ENCODE measurements at regions not wholly inside any gene's neighbourhood (a gene's known extent, or its start where the extent isn't known, plus 50 kb on each side); places are given as distances from the start of the nearest gene placed in this dataset.

GRCh38 chr9:16133032-16133431 is 580.2 kb downstream of the CCDC171 start:
- no TSS peak for BruUV-seq (replicated peaks)
- DNase-seq (ENCODE audit: low read depth, low spot score) (no peak), ATAC-seq (no peak)
- intact Hi-C loops (cut with micrococcal nuclease): loop anchor here (1.0 to 5.0 kb wide), 3 partner anchors 86 to 296 kb away; no protein-coding TSS in a partner anchor
- Histone ChIP-seq H3K27ac (ENCODE audit: low read depth, low read length) (no peak overlapping the region), H3K4me3 (replicated peaks in 1 of 2; ENCODE audit: low read depth in 1 of 2, low read length in 2 of 2) (no peak overlapping the region), H3K9ac (ENCODE audit: low read length) (no peak overlapping the region), H3K9me2 (ENCODE audit: insufficient read depth) (no peaks in the 10 kb centered on the region), H3K27me3 (ENCODE audit: insufficient read depth, low read length) (no peaks in the 10 kb centered on the region), H3K4me2 (ENCODE audit: low read length) (no peak overlapping the region), H3K36me3 (ENCODE audit: control insufficient read depth in 1 of 2, insufficient read depth in 2 of 2, low read length in 2 of 2) (no peaks in the 10 kb centered on the region), H2AFZ (ENCODE audit: low read depth, low read length, poor library complexity, severe bottlenecking) (no peak overlapping the region), H3K79me2 (ENCODE audit: insufficient read depth, low read length) (no peaks in the 10 kb centered on the region), H3K9me3 (ENCODE audit: control insufficient read depth in 1 of 2, insufficient read depth in 1 of 2, low read depth in 1 of 2, low read length in 2 of 2) (no peaks in the 10 kb centered on the region), H4K20me1 (ENCODE audit: insufficient read depth) (no peaks in the 10 kb centered on the region), H3K4me1 (ENCODE audit: control insufficient read depth in 1 of 2, insufficient read depth in 2 of 2, low read length in 2 of 2) (peaks cover 0 to 14% of the 10 kb centered on the region in 2 experiments; a peak in 2 of 4 replicates)
- RAD21 ChIA-PET (ENCODE audit: low non-redundant PET in 1 of 2, low total read pairs in 2 of 2, uncharacterized antibody in 2 of 2, unreplicated experiment in 2 of 2): no interaction called here
- TF ChIP-seq SRF (IDR thresholded peaks at IDR 0.05; ENCODE audit: low read depth) (no peak), JUND (IDR thresholded peaks at IDR 0.05) (no peak), TCF7L2 (IDR thresholded peaks at IDR 0.05; ENCODE audit: borderline replicate concordance, extremely low read depth, insufficient read depth, insufficient read length) (no peak), FOSL1 (IDR thresholded peaks at IDR 0.05; ENCODE audit: low read depth) (no peak), SP1 (IDR thresholded peaks at IDR 0.05; ENCODE audit: low read depth) (no peak), EGR1 (IDR thresholded peaks at IDR 0.05; ENCODE audit: low read depth) (no peak), CEBPB (IDR thresholded peaks at IDR 0.05; ENCODE audit: low read depth) (no peak), CBX3 (IDR thresholded peaks at IDR 0.05; ENCODE audit: low read depth) (no peak), RAD21 (IDR thresholded peaks at IDR 0.05; ENCODE audit: low read depth) (no peak), POLR2A (IDR thresholded peaks at IDR 0.05; ENCODE audit: borderline replicate concordance, extremely low read depth, insufficient read depth, insufficient read length) (no peak), ZFX (IDR thresholded peaks at IDR 0.05) (no peak), POLR2AphosphoS5 (IDR thresholded peaks at IDR 0.05; ENCODE audit: low read depth, low read length) (no peak), EZH2 (IDR thresholded peaks at IDR 0.05) (no peak), EZH2phosphoT487 (IDR thresholded peaks at IDR 0.05; ENCODE audit: borderline replicate concordance) (no peak), ZNF274 (IDR thresholded peaks at IDR 0.05; ENCODE audit: low read depth, low read length) (no peak)
- CTCF ChIA-PET: interaction anchor here (1.1 to 2.3 kb wide), 3 partner anchors 93 to 252 kb away, joined by 3 to 7 read pairs (median 3); no protein-coding TSS in a partner anchor
- POLR2A ChIA-PET: no interaction called here
